Stomach (tissue), 8 donors: ENCODE measurements at regions not wholly inside any gene's neighbourhood (a gene's known extent, or its start where the extent isn't known, plus 50 kb on each side); places are given as distances from the start of the nearest gene placed in this dataset.

Experiments
- DNase-seq, 2 donors: peaks; one replicate each; pipeline versions ENCODE4 v3.0.0 to v3.0.0-alpha.2; 2013 to 2019
- H3K27ac ChIP-seq, 5 donors: fragments of 200-600 bp in 4 of 5; sonication (generic) in 4 of 5; one replicate each; pipeline ENCODE4 v1.5.1; 2013 to 2019; ENCODE audit warnings: mild to moderate bottlenecking in 1 of 5, moderate library complexity in 1 of 5
- H3K27me3 ChIP-seq, 3 donors: fragments of 200-600 bp; sonication (generic); one replicate each; pipeline ENCODE4 v1.5.1; 2017 to 2019; ENCODE audit warnings: mixed run types in 1 of 3
- H3K36me3 ChIP-seq, 4 donors: fragments of 200-600 bp; sonication (generic); 1 replicate in 3 of 4; 2 replicates in 1 of 4; pipeline ENCODE4 v1.5.1; 2016 to 2019
- H3K4me1 ChIP-seq, 4 donors: fragments of 200-600 bp; sonication (generic); one replicate each; pipeline ENCODE4 v1.5.1; 2016 to 2019
- H3K4me3 ChIP-seq, 4 donors: fragments of 200-600 bp; sonication (generic) in 3 of 4; one replicate each; pipeline ENCODE4 v1.5.1; 2016 to 2019; ENCODE audit warnings: mild to moderate bottlenecking in 1 of 4
- H3K9me3 ChIP-seq, 4 donors: fragments of 200-600 bp; sonication (generic); one replicate each; pipeline ENCODE4 v1.5.1; 2016 to 2019
- CTCF ChIP-seq, 7 experiments: fragments of 450-650 bp in 4 of 7; fragments of 200-600 bp in 3 of 7; sonication (generic) in 3 of 7; IDR thresholded peaks; one replicate each; pipeline ENCODE4 v1.5.1; 2016 to 2019; ENCODE audit warnings: antibody characterized with exemption in 7 of 7, control low read depth in 2 of 7, mild to moderate bottlenecking in 1 of 7
- EP300 ChIP-seq: sonication (generic); formaldehyde crosslinking; IDR thresholded peaks from one replicate; pipeline ENCODE4 v1.6.1; 2017; ENCODE audit warnings: antibody characterized with exemption
- POLR2A ChIP-seq, 4 donors: fragments of 450-650 bp; IDR thresholded peaks; one replicate each; pipeline ENCODE4 v1.6.1; 2016; ENCODE audit warnings: antibody characterized with exemption in 4 of 4, control low read depth in 2 of 4, mild to moderate bottlenecking in 1 of 4, moderate library complexity in 1 of 4
- POLR2AphosphoS5 ChIP-seq, 3 donors: sonication (generic); formaldehyde crosslinking; IDR thresholded peaks; one replicate each; pipeline ENCODE4 v1.6.1; 2016; ENCODE audit warnings: antibody characterized with exemption in 3 of 3
- WGBS, 5 donors: extraction: QIAGEN DNeasy Blood & Tissue Kit in 3 of 5; methylation state at CpG; one replicate each; pipeline versions ENCODE4 v1.1.5 to v1.1.7; 2013 to 2018; 5-methylcytosine and 5-hydroxymethylcytosine counted together
- intact Hi-C: fragments of 100-400 bp; cut with DNase I; formaldehyde crosslinking; loops from one replicate; pipeline ENCODE4 v1.15.1; 2023; ENCODE audit warnings: low total_unique reads
- donor health status: healthy with polysubstance abuse.
- donor health status: Bipolar disorder and iron deficiency.
- donor health status: healthy.

- DNase-seq = no peak
- WGBS, 5 donors = 64 to 74% (median 70%) methylated on average over 5 of the region's 5 CpGs
- Histone ChIP-seq H3K36me3 (no peaks in the 10 kb centered on the region), H3K4me1 (no peaks in the 10 kb centered on the region), H3K4me3 (no peak overlapping the region), H3K27ac (no peak overlapping the region), H3K27me3 (no peaks in the 10 kb centered on the region), H3K9me3 (no peaks in the 10 kb centered on the region)
- intact Hi-C loops = no loop called here
- no peak for TF ChIP-seq POLR2A (IDR thresholded peaks at IDR 0.05)
- TF ChIP-seq EP300 = no peak
- TF ChIP-seq CTCF (IDR thresholded peaks at IDR 0.05) = no peak
- no peak for TF ChIP-seq POLR2AphosphoS5 (IDR thresholded peaks at IDR 0.05)
These were observed 196.1 kb upstream of the PRKCQ start for GRCh38 chr10:6776170-6776569.

GRCh38 chr10:6774406-6774805 is 194.3 kb upstream of the PRKCQ start:
- no peak overlapping the region for H3K4me3 ChIP-seq
- TF ChIP-seq POLR2A (IDR thresholded peaks at IDR 0.05) (no peak), POLR2AphosphoS5 (IDR thresholded peaks at IDR 0.05) (no peak), CTCF (IDR thresholded peaks at IDR 0.05) (no peak)
- intact Hi-C loops = no loop called here

GRCh38 chr10:6771331-6771730 is 191.3 kb upstream of the PRKCQ start:
- H3K4me3 ChIP-seq = no peak overlapping the region
- WGBS, 5 donors = 60 to 83% (median 77%) methylated on average over 3 of the region's 3 CpGs
- TF ChIP-seq POLR2A (IDR thresholded peaks at IDR 0.05) = no peak
- TF ChIP-seq POLR2AphosphoS5 (IDR thresholded peaks at IDR 0.05) = no peak
- TF ChIP-seq EP300 = no peak
- TF ChIP-seq CTCF (IDR thresholded peaks at IDR 0.05) = no peak
- intact Hi-C loops = no loop called here
- H3K27ac ChIP-seq = no peak overlapping the region
- H3K9me3 ChIP-seq = peaks cover 0 to 6% (median 5%) of the 10 kb centered on the region in 4 donors
- H3K36me3 ChIP-seq = no peaks in the 10 kb centered on the region
- no peak for DNase-seq
- H3K27me3 ChIP-seq = peaks cover 0 to 1% (median 0%) of the 10 kb centered on the region in 3 donors
- no peaks in the 10 kb centered on the region for H3K4me1 ChIP-seq

More at GRCh38 chr10:6774406-6774805, 194.3 kb upstream of the PRKCQ start:
- H3K27ac ChIP-seq = no peak overlapping the region
- DNase-seq = no peak
- H3K27me3 ChIP-seq = no peaks in the 10 kb centered on the region
- WGBS, 5 donors = 61 to 72% (median 69%) methylated on average over 3 of the region's 3 CpGs
- H3K36me3 ChIP-seq = no peaks in the 10 kb centered on the region
- no peaks in the 10 kb centered on the region for H3K4me1 ChIP-seq
- H3K9me3 ChIP-seq = peaks cover 0 to 6% (median 5%) of the 10 kb centered on the region in 4 donors

GRCh38 chr10:6770846-6771245 is 190.8 kb upstream of the PRKCQ start:
- H3K9me3 ChIP-seq = peaks cover 0 to 6% (median 5%) of the 10 kb centered on the region in 4 donors
- intact Hi-C loops = no loop called here
- DNase-seq = no peak
- TF ChIP-seq POLR2AphosphoS5 (IDR thresholded peaks at IDR 0.05) (no peak), CTCF (IDR thresholded peaks at IDR 0.05) (no peak), POLR2A (IDR thresholded peaks at IDR 0.05) (no peak), EP300 (no peak)
- H3K27me3 ChIP-seq = peaks cover 0 to 6% (median 0%) of the 10 kb centered on the region in 3 donors
- no peak overlapping the region for H3K4me3 ChIP-seq
- whole genome bisulfite sequencing, 5 donors = 62 to 78% (median 66%) methylated on average over 6 of the region's 6 CpGs
- no peaks in the 10 kb centered on the region for H3K4me1 ChIP-seq
- H3K27ac ChIP-seq = no peak overlapping the region
- no peaks in the 10 kb centered on the region for H3K36me3 ChIP-seq
